ENCODE measurements at regions not wholly inside any gene's neighbourhood (a gene's known extent, or its start where the extent isn't known, plus 50 kb on each side); places are given as distances from the start of the nearest gene placed in this dataset.

DNA sequence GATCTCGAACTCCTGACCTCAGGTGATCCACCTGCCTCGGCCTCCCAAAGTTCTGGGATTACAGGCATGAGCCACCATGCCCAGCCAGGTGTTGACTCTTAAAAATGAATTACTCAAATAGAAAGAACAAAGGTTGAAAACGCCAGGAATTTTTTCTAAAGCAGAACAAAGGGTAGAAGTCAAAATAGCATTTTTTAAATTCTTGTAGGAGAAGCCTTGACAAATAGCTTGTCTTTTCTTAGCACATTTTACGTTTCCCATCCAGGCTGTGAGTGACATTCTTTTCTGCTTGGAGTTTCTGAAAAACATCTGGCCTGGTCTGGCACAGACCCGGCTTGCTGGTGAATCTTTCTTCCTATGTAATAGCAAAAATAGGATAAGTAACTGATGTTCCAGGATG lies 169.4 kb upstream of the ZNF462 start:
- Histone ChIP-seq H3K27me3 (no peaks in the 10 kb centered on the region), H3K9me3 (no peaks in the 10 kb centered on the region), H3K27ac (no peak overlapping the region), H3K4me1 (peaks cover 0 to 14% (median 7%) of the 10 kb centered on the region in 3 donors), H3K36me3 (no peaks in the 10 kb centered on the region), H3K4me3 (no peak overlapping the region)
- TF ChIP-seq EP300 (IDR thresholded peaks at IDR 0.05) (no peak), POLR2AphosphoS5 (IDR thresholded peaks at IDR 0.05) (no peak), POLR2A (IDR thresholded peaks at IDR 0.05) (no peak)
- TF ChIP-seq, protein P1, sequence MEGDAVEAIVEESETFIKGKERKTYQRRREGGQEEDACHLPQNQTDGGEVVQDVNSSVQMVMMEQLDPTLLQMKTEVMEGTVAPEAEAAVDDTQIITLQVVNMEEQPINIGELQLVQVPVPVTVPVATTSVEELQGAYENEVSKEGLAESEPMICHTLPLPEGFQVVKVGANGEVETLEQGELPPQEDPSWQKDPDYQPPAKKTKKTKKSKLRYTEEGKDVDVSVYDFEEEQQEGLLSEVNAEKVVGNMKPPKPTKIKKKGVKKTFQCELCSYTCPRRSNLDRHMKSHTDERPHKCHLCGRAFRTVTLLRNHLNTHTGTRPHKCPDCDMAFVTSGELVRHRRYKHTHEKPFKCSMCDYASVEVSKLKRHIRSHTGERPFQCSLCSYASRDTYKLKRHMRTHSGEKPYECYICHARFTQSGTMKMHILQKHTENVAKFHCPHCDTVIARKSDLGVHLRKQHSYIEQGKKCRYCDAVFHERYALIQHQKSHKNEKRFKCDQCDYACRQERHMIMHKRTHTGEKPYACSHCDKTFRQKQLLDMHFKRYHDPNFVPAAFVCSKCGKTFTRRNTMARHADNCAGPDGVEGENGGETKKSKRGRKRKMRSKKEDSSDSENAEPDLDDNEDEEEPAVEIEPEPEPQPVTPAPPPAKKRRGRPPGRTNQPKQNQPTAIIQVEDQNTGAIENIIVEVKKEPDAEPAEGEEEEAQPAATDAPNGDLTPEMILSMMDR (IDR thresholded peaks at IDR 0.05) = no peak
- no peak for ATAC-seq
- 51 to 53% methylated on average over 4 to 5 of the region's 5 CpGs for WGBS, 2 donors (ENCODE audit: low coverage in 1 of 2)

GRCh38 chr9:106696804-106697203 lies 166.2 kb upstream of the ZNF462 start:
- Histone ChIP-seq H3K4me1 (peaks cover 0 to 22% (median 7%) of the 10 kb centered on the region in 3 donors), H3K9me3 (no peaks in the 10 kb centered on the region), H3K36me3 (no peaks in the 10 kb centered on the region), H3K27ac (no peak overlapping the region), H3K27me3 (no peaks in the 10 kb centered on the region), H3K4me3 (no peak overlapping the region)
- TF ChIP-seq EP300 (IDR thresholded peaks at IDR 0.05) = no peak
- no peak for TF ChIP-seq POLR2AphosphoS5 (IDR thresholded peaks at IDR 0.05)
- TF ChIP-seq, protein P1 (IDR thresholded peaks at IDR 0.05) = no peak
- no peak for TF ChIP-seq POLR2A (IDR thresholded peaks at IDR 0.05)
- no peak for ATAC-seq
- WGBS, 2 donors (ENCODE audit: low coverage in 1 of 2) = 89% methylated on average over 4 of the region's 4 CpGs; no CpG with 5 or more reads in 1 of the 2 donors

- H3K4me1 ChIP-seq = peaks cover 0 to 22% (median 7%) of the 10 kb centered on the region in 3 donors
- 27% methylated on average over 6 of the region's 8 CpGs; no CpG with 5 or more reads in 1 of the 2 donors for WGBS, 2 donors (ENCODE audit: low coverage in 1 of 2)
- no peak for ATAC-seq
- H3K9me3 ChIP-seq = no peaks in the 10 kb centered on the region
- H3K36me3 ChIP-seq = no peaks in the 10 kb centered on the region
- peak overlapping the region in 3 of 4 donors; percentile 33 to 79 (median 73) for H3K27ac ChIP-seq
- H3K27me3 ChIP-seq = no peaks in the 10 kb centered on the region
- TF ChIP-seq, protein P1 (IDR thresholded peaks at IDR 0.05) = no peak
- TF ChIP-seq EP300 (IDR thresholded peaks at IDR 0.05) = no peak
- TF ChIP-seq POLR2AphosphoS5 (IDR thresholded peaks at IDR 0.05) = no peak
- no peak for TF ChIP-seq POLR2A (IDR thresholded peaks at IDR 0.05)
- H3K4me3 ChIP-seq = peak overlapping the region in 1 of 2 donors; percentile 42
Observed at GRCh38 chr9:106697390-106697749, 165.6 kb upstream of the ZNF462 start.

DNA sequence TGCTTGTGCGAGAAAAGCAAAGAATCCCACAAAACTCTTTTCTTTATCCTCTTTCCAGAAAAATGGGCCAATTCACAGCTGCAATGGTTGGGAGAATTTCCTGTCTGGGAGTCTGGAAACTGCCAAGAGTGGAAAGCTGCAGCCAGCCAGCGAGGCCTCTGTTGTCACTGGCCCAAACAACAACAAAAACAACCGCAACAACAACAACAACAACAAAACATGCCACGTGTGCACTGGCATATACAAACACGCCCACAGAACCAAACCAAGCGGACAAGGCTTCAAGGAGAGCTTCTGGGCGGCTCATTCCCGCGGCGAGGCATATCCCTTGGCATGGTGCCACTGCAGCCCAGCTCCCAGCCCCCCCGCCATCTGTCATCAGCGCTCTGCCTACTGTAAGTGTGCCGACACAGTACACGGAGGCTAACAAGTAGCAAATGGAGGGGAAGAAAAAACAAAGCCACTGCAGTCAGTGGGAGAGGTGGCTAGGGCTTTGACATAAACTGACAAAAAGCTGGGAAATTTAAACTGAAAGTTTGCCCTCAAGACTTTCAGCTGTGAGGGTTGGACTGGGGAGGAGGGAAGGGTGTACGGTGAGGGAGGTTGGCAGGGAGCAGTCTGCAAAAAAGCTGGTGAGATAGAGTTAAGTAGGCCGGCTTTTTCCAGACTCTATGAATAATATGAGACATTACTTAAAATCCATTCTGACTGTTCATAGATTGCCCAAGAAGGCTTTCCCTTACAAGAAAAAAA lies 165.0 kb upstream of the ZNF462 start:
- Histone ChIP-seq H3K27me3 (no peaks in the 10 kb centered on the region), H3K27ac (peak overlapping the region; percentile 25 to 84 (median 76)), H3K4me1 (peaks cover 0 to 22% (median 7%) of the 10 kb centered on the region in 3 donors), H3K36me3 (no peaks in the 10 kb centered on the region), H3K4me3 (peak overlapping the region; percentile 15 to 42), H3K9me3 (no peaks in the 10 kb centered on the region)
- TF ChIP-seq POLR2AphosphoS5 (IDR thresholded peaks at IDR 0.05) (peak; percentile 79), EP300 (IDR thresholded peaks at IDR 0.05) (no peak), POLR2A (IDR thresholded peaks at IDR 0.05) (no peak)
- 0 to 7% methylated on average over 2 to 3 of the region's 16 CpGs for WGBS, 2 donors (ENCODE audit: low coverage in 1 of 2)
- peak; percentile 89 for ATAC-seq

DNA sequence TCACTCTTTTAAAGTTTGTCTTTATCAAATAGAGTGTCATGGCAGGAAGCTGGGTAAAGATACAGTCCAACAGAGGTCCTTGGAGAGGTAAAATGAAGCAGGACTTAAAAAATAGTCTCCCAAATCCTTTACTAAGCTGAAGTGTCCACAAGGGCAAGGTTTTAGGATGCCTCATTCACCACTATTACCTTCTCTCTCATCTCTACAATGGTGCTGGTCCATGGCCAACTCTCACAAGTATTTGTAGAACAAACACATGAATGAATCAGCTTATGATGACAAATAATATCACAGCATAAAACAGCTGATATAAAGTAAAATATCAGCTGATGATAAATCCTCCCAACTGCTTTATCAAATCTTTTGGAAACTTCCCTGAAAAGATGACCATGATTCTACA lies 162.3 kb upstream of the ZNF462 start:
- Histone ChIP-seq H3K4me1 (peaks cover 0 to 22% (median 7%) of the 10 kb centered on the region in 3 donors), H3K9me3 (no peaks in the 10 kb centered on the region), H3K27ac (no peak overlapping the region), H3K36me3 (no peaks in the 10 kb centered on the region), H3K27me3 (no peaks in the 10 kb centered on the region), H3K4me3 (no peak overlapping the region)
- ATAC-seq = no peak
- TF ChIP-seq POLR2AphosphoS5 (IDR thresholded peaks at IDR 0.05) = no peak
- no peak for TF ChIP-seq EP300 (IDR thresholded peaks at IDR 0.05)
- TF ChIP-seq, protein P1 (IDR thresholded peaks at IDR 0.05) = no peak
- no peak for TF ChIP-seq POLR2A (IDR thresholded peaks at IDR 0.05)
